Heart left ventricle (tissue), 16 donors: ENCODE measurements at regions not wholly inside any gene's neighbourhood (a gene's known extent, or its start where the extent isn't known, plus 50 kb on each side); places are given as distances from the start of the nearest gene placed in this dataset.

ENCODE experiments used
- ATAC-seq, 4 donors: fragments of 200-7000 bp; cut with Tn5 transposase; one replicate each; pipeline ENCODE4 v1.9.1; 2020 to 2022; ENCODE audit warnings: moderate library complexity in 4 of 4, mild to moderate bottlenecking in 3 of 4, moderate number of reproducible peaks in 1 of 4
- DNase-seq, 5 donors: peaks; one replicate each; pipeline ENCODE4 v3.0.0-alpha.2; 2020
- H3K27ac ChIP-seq, 12 donors: fragments of 200-600 bp; sonication (generic) in 4 of 12; one replicate each; pipeline versions ENCODE4 v1.5.0 to v1.8.0; 2016 to 2022; ENCODE audit warnings: mild to moderate bottlenecking in 2 of 12
- H3K27me3 ChIP-seq, 9 donors: fragments of 200-600 bp; sonication (generic) in 2 of 9; one replicate each; pipeline versions ENCODE4 v1.5.1 to v1.8.0; 2016 to 2022; ENCODE audit warnings: mild to moderate bottlenecking in 3 of 9
- H3K36me3 ChIP-seq, 9 donors: fragments of 200-600 bp; sonication (generic) in 2 of 9; one replicate each; pipeline versions ENCODE4 v1.5.0 to v1.8.0; 2018 to 2022; ENCODE audit warnings: mild to moderate bottlenecking in 2 of 9
- H3K4me1 ChIP-seq, 12 donors: fragments of 200-600 bp; sonication (generic) in 4 of 12; one replicate each; pipeline versions ENCODE4 v1.5.0 to v1.8.0; 2016 to 2022; ENCODE audit warnings: mild to moderate bottlenecking in 3 of 12
- H3K4me3 ChIP-seq, 12 donors: fragments of 200-600 bp; sonication (generic) in 4 of 12; one replicate each; pipeline versions ENCODE4 v1.5.0 to v1.8.0; 2017 to 2022; ENCODE audit warnings: mild to moderate bottlenecking in 9 of 12, moderate library complexity in 4 of 12
- H3K9me3 ChIP-seq, 12 donors: fragments of 200-600 bp; sonication (generic) in 4 of 12; one replicate each; pipeline versions ENCODE4 v1.5.0 to v1.8.0; 2016 to 2022; ENCODE audit warnings: mild to moderate bottlenecking in 1 of 12
- CTCF ChIP-seq, 12 donors: fragments of 200-600 bp; sonication (generic) in 4 of 12; IDR thresholded peaks; one replicate each; pipeline versions ENCODE4 v1.5.0 to v1.8.0; 2018 to 2022; ENCODE audit warnings: antibody characterized with exemption in 12 of 12, mild to moderate bottlenecking in 5 of 12
- POLR2A ChIP-seq, 2 donors: fragments of 450-650 bp; IDR thresholded peaks; one replicate each; pipeline ENCODE4 v1.6.1; 2017; ENCODE audit warnings: antibody characterized with exemption in 2 of 2, mild to moderate bottlenecking in 2 of 2, moderate library complexity in 2 of 2
- WGBS, 4 donors: extraction: QIAGEN DNeasy Blood & Tissue Kit in 2 of 4; methylation state at CpG; one replicate each; pipeline versions ENCODE4 v1.1.5 to v1.1.7; 2013 to 2018; 5-methylcytosine and 5-hydroxymethylcytosine counted together
- intact Hi-C, 10 donors: fragments of 100-400 bp; cut with DNase I; formaldehyde crosslinking; loops; one replicate each; pipeline versions ENCODE4 v1.11.1 to v1.14.2; 2022
- donor health status: ischemic (EF 13 %, LVEDD 7.1; RV severe dilation, severe dysfunction).
- donor health status: healthy with polysubstance abuse.
- donor health status: DM: no; HTN: yes; CAD: no.
- donor health status: DM: no; HTN: no; CAD: no.
- donor health status: ischemic (EF 25% LVEDD 6.9; RV normal size, moderate dysfunction).
- donor health status: ischemic (EF 25% LVEDD 5.7; RV mildly dilated, moderate dysfunction).
- donor health status: healthy.
- donor health status: DM: yes; HTN: yes; CAD: no.
- donor health status: ischemic (EF 35%, LVEDD 5.7; RV mildly dilated, moderate dysfunction).
- donor health status: nonischemic (EF 11% LVEDD 7.7; RV severe dilation, severe dysfunction).
- donor health status: DM: yes; HTN: yes; CAD: no.
- donor health status: PGD.
- donor health status: ischemic (EF 29% LVEDD 5.4; RV normal size, mild dysfunction).
- donor health status: nonischemic (EF 23%, LVEDD 6.1; RV moderate dilation, normal function).

GRCh38 chr18:45373286-45373880 is 241.9 kb upstream of the SLC14A2 start:
- TF ChIP-seq CTCF (IDR thresholded peaks at IDR 0.05) (no peak), POLR2A (IDR thresholded peaks at IDR 0.05) (no peak)
- intact Hi-C loops: loop anchor here in 1 of 10 donors (10.0 kb wide), 1 partner anchor 59 kb away; no protein-coding TSS in a partner anchor
- DNase-seq (no peak), ATAC-seq (no peak)
- H3K27ac ChIP-seq: no peak overlapping the region
- H3K9me3 ChIP-seq: no peaks in the 10 kb centered on the region
- H3K27me3 ChIP-seq: peaks cover 0 to 6% (median 0%) of the 10 kb centered on the region in 9 donors
- no peaks in the 10 kb centered on the region for H3K36me3 ChIP-seq
- 80 to 85% (median 83%) methylated on average over 3 of the region's 3 CpGs for WGBS, 4 donors
- peaks cover 0 to 10% (median 0%) of the 10 kb centered on the region in 12 donors for H3K4me1 ChIP-seq
- H3K4me3 ChIP-seq: no peak overlapping the region

GRCh38 chr18:45374236-45374635 is 241.0 kb upstream of the SLC14A2 start:
- H3K27me3 ChIP-seq: peaks cover 0 to 6% (median 0%) of the 10 kb centered on the region in 9 donors
- TF ChIP-seq POLR2A (IDR thresholded peaks at IDR 0.05): no peak
- no peak for TF ChIP-seq CTCF (IDR thresholded peaks at IDR 0.05)
- intact Hi-C loops: loop anchor here in 1 of 10 donors (10.0 kb wide), 1 partner anchor 59 kb away; no protein-coding TSS in a partner anchor
- DNase-seq: no peak
- ATAC-seq: no peak
- H3K4me1 ChIP-seq: peaks cover 0 to 10% (median 0%) of the 10 kb centered on the region in 12 donors
- no peak overlapping the region for H3K27ac ChIP-seq
- H3K36me3 ChIP-seq: no peaks in the 10 kb centered on the region
- H3K9me3 ChIP-seq: no peaks in the 10 kb centered on the region
- H3K4me3 ChIP-seq: no peak overlapping the region

- no peak overlapping the region for H3K27ac ChIP-seq
- H3K4me3 ChIP-seq: no peak overlapping the region
- peaks cover 0 to 10% (median 0%) of the 10 kb centered on the region in 12 donors for H3K4me1 ChIP-seq
- peaks cover 0 to 6% (median 0%) of the 10 kb centered on the region in 9 donors for H3K27me3 ChIP-seq
- no peaks in the 10 kb centered on the region for H3K9me3 ChIP-seq
- H3K36me3 ChIP-seq: no peaks in the 10 kb centered on the region
- ATAC-seq (no peak), DNase-seq (no peak)
- 80 to 91% (median 84%) methylated on average over 6 of the region's 6 CpGs for WGBS, 4 donors
- intact Hi-C loops: loop anchor here in 1 of 10 donors (10.0 kb wide), 1 partner anchor 60 kb away; no protein-coding TSS in a partner anchor
- no peak for TF ChIP-seq POLR2A (IDR thresholded peaks at IDR 0.05)
Observed at GRCh38 chr18:45374878-45375630, 240.2 kb upstream of the SLC14A2 start.

GRCh38 chr18:45376193-45376592 is 239.1 kb upstream of the SLC14A2 start:
- WGBS, 4 donors: 97 to 100% (median 98%) methylated on average over 2 of the region's 2 CpGs
- no peak for TF ChIP-seq CTCF (IDR thresholded peaks at IDR 0.05)
- no peak for TF ChIP-seq POLR2A (IDR thresholded peaks at IDR 0.05)
- no peak overlapping the region for H3K4me3 ChIP-seq
- no peak overlapping the region for H3K27ac ChIP-seq
- H3K9me3 ChIP-seq: no peaks in the 10 kb centered on the region
- H3K4me1 ChIP-seq: no peaks in the 10 kb centered on the region
- intact Hi-C loops: loop anchor here in 1 of 10 donors (10.0 kb wide), 1 partner anchor 61 kb away; no protein-coding TSS in a partner anchor
- DNase-seq (no peak), ATAC-seq (no peak)
- no peaks in the 10 kb centered on the region for H3K36me3 ChIP-seq
- peaks cover 0 to 6% (median 0%) of the 10 kb centered on the region in 9 donors for H3K27me3 ChIP-seq
